ENCODE measurements at regions not wholly inside any gene's neighbourhood (a gene's known extent, or its start where the extent isn't known, plus 50 kb on each side); places are given as distances from the start of the nearest gene placed in this dataset.

- Histone ChIP-seq H3K4me2 (ENCODE audit: low read length) (no peak overlapping the region), H3K4me3 (replicated peaks in 1 of 2; ENCODE audit: low read depth in 1 of 2, low read length in 2 of 2) (no peak overlapping the region), H3K4me1 (ENCODE audit: control insufficient read depth in 1 of 2, insufficient read depth in 2 of 2, low read length in 2 of 2) (no peaks in the 10 kb centered on the region), H3K9me3 (ENCODE audit: control insufficient read depth in 1 of 2, insufficient read depth in 1 of 2, low read depth in 1 of 2, low read length in 2 of 2) (no peaks in the 10 kb centered on the region), H3K27me3 (ENCODE audit: insufficient read depth, low read length) (no peaks in the 10 kb centered on the region), H3K79me2 (ENCODE audit: insufficient read depth, low read length) (no peaks in the 10 kb centered on the region), H3K27ac (ENCODE audit: low read depth, low read length) (no peak overlapping the region), H3K9me2 (ENCODE audit: insufficient read depth) (no peaks in the 10 kb centered on the region), H3K36me3 (ENCODE audit: control insufficient read depth in 1 of 2, insufficient read depth in 2 of 2, low read length in 2 of 2) (no peaks in the 10 kb centered on the region), H4K20me1 (ENCODE audit: insufficient read depth) (no peaks in the 10 kb centered on the region), H2AFZ (ENCODE audit: low read depth, low read length, poor library complexity, severe bottlenecking) (no peak overlapping the region), H3K9ac (ENCODE audit: low read length) (no peak overlapping the region)
- ATAC-seq = no peak
- ChIA-PET CTCF (no interaction called here), RAD21 (ENCODE audit: low non-redundant PET in 1 of 2, low total read pairs in 2 of 2, uncharacterized antibody in 2 of 2, unreplicated experiment in 2 of 2) (no interaction called here), POLR2A (no interaction called here)
- no peak for TF ChIP-seq REST (IDR thresholded peaks at IDR 0.05; ENCODE audit: low read depth)
- no peak for TF ChIP-seq TCF7L2 (IDR thresholded peaks at IDR 0.05; ENCODE audit: borderline replicate concordance, extremely low read depth, insufficient read depth, insufficient read length)
- no peak for TF ChIP-seq MAX (IDR thresholded peaks at IDR 0.05)
- TF ChIP-seq POLR2A (IDR thresholded peaks at IDR 0.05; ENCODE audit: borderline replicate concordance, extremely low read depth, insufficient read depth, insufficient read length) = no peak
- no peak for TF ChIP-seq EZH2phosphoT487 (IDR thresholded peaks at IDR 0.05; ENCODE audit: borderline replicate concordance)
- no peak for TF ChIP-seq EZH2 (IDR thresholded peaks at IDR 0.05)
- no peak for TF ChIP-seq JUND (IDR thresholded peaks at IDR 0.05)
- no peak for TF ChIP-seq ZFX (IDR thresholded peaks at IDR 0.05)
- no peak for TF ChIP-seq POLR2AphosphoS5 (IDR thresholded peaks at IDR 0.05; ENCODE audit: low read depth, low read length)
- no peak for TF ChIP-seq CBX3 (IDR thresholded peaks at IDR 0.05; ENCODE audit: low read depth)
- TF ChIP-seq ZNF274 (IDR thresholded peaks at IDR 0.05; ENCODE audit: low read depth, low read length) = no peak
- TF ChIP-seq CTCF (IDR thresholded peaks at IDR 0.05 in 2 of 3, conservative IDR thresholded peaks at IDR 0.05 in 1 of 3; ENCODE audit: borderline replicate concordance in 1 of 3, insufficient read depth in 1 of 3, low read depth in 2 of 3, low read length in 2 of 3) = no peak
- no peak for TF ChIP-seq SP1 (IDR thresholded peaks at IDR 0.05; ENCODE audit: low read depth)
- TF ChIP-seq ELF1 (IDR thresholded peaks at IDR 0.05; ENCODE audit: borderline replicate concordance, low read depth) = no peak
- no peak for DNase-seq (ENCODE audit: low read depth, low spot score)
- intact Hi-C loops (cut with micrococcal nuclease) = no loop called here
- BruUV-seq (replicated peaks) = no TSS peak
Measured at GRCh38 chr12:58608711-58609110, 311.6 kb downstream of the LRIG3 start.
